Stimulated activated effector memory CD8-positive, alpha-beta T cell treated with anti-CD3 and anti-CD28 coated beads, Interleukin-12 subunit alpha, Interleukin-12 subunit beta, amount 100 ng/mL, for 72 hours (primary cell): ENCODE measurements at regions not wholly inside any gene's neighbourhood (a gene's known extent, or its start where the extent isn't known, plus 50 kb on each side); places are given as distances from the start of the nearest gene placed in this dataset.
"Not testable (repeated sequence)": the region's sequence is repeated elsewhere in the genome, so short reads cannot be mapped to it uniquely, and the experiment has no call there.

Experiments used
- ATAC-seq: fragments of 150-1000 bp; cut with Tn5 transposase; 2 replicates; pipeline ENCODE4 v1.10.0; 2021
- DNase-seq, 2 donors: peaks; one replicate each; pipeline ENCODE4 v3.0.0; 2021 to 2022; ENCODE audit warnings: low spot score in 2 of 2
- H3K27ac Mint-ChIP-seq: one replicate; pipeline ENCODE4 v1.8.0; 2022; ENCODE audit warnings: mild to moderate bottlenecking, mixed read lengths
- H3K36me3 Mint-ChIP-seq: one replicate; pipeline ENCODE4 v1.8.0; 2022; ENCODE audit warnings: mild to moderate bottlenecking, mixed read lengths
- H3K4me1 Mint-ChIP-seq: one replicate; pipeline ENCODE4 v1.8.0; 2022; ENCODE audit warnings: mixed read lengths
- H3K4me3 Mint-ChIP-seq: one replicate; pipeline ENCODE4 v1.8.0; 2022; ENCODE audit warnings: mild to moderate bottlenecking, mixed read lengths
- H3K9me3 Mint-ChIP-seq: one replicate; pipeline ENCODE4 v1.8.0; 2022; ENCODE audit warnings: mixed read lengths

GRCh38 chr18:4705894-4706293, 250.8 kb upstream of the DLGAP1 start:
- DNase-seq (no peak), ATAC-seq (no peak)
- Mint-ChIP-seq H3K27ac (no peak overlapping the region), H3K4me3 (no peak overlapping the region), H3K4me1 (no peaks in the 10 kb centered on the region), H3K36me3 (no peaks in the 10 kb centered on the region), H3K9me3 (peaks cover 22% of the 10 kb centered on the region)

GRCh38 chr18:4704781-4705180, 249.7 kb upstream of the DLGAP1 start:
- Mint-ChIP-seq H3K36me3 (no peaks in the 10 kb centered on the region), H3K9me3 (peaks cover 22% of the 10 kb centered on the region), H3K4me3 (no peak overlapping the region), H3K4me1 (no peaks in the 10 kb centered on the region), H3K27ac (no peak overlapping the region)
- no peak for DNase-seq
- ATAC-seq, result no peak

DNA sequence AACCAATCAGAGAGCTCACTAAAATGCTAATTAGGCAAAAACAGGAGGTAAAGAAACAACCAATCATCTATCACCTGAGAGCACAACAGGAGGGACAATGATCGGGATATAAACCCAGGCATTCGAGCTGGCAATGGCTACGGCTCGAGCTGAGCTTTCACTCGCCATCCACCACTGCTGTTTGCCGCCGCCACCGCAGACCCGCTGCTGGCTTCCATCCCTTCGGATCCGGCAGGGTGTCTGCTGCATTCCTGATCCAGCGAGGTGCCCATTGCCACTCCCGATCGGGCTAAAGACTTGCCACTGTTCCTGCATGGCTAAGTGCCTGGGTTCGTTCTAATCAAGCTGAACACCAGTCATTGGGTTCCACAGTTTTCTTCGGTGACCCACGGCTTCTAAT, 236.7 kb upstream of the DLGAP1 start:
- ATAC-seq (no peak), DNase-seq (no peak)
- Mint-ChIP-seq H3K27ac (no peak overlapping the region), H3K4me3 (no peak overlapping the region), H3K4me1 (no peaks in the 10 kb centered on the region), H3K9me3 (peaks cover 14% of the 10 kb centered on the region), H3K36me3 (no peaks in the 10 kb centered on the region)

DNA sequence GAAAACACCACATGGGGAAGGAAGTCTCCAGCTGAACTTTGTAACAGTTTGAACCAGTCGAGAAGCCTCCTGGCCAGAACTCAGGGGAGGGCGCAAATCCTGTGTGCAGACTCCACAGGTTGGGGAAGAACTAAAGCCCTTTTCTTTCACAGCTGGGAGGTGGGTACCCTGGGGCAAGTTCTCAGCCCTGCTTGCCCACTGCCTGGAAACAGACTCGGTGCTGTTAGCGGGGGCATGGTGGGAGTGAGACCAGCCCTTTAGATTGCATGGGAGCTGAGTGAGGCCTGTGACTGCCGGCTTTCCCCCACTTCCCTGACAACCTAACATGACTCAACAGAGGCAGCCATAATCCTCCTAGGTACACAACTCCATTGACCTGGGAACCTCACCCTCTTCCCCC, 223.6 kb upstream of the DLGAP1 start:
- H3K4me1 Mint-ChIP-seq, H3K36me3 Mint-ChIP-seq, H3K27ac Mint-ChIP-seq, ATAC-seq, DNase-seq, H3K4me3 Mint-ChIP-seq: not testable (repeated sequence)
- H3K9me3 Mint-ChIP-seq, result peaks cover 27% of the 10 kb centered on the region

GRCh38 chr18:4677006-4677405, 221.9 kb upstream of the DLGAP1 start:
- ATAC-seq, result no peak
- Mint-ChIP-seq H3K36me3 (no peaks in the 10 kb centered on the region), H3K4me3 (no peak overlapping the region), H3K4me1 (no peaks in the 10 kb centered on the region), H3K9me3 (peaks cover 30% of the 10 kb centered on the region), H3K27ac (no peak overlapping the region)
- no peak for DNase-seq

- no peak overlapping the region for H3K4me3 Mint-ChIP-seq
- no peak overlapping the region for H3K27ac Mint-ChIP-seq
- peaks cover 34% of the 10 kb centered on the region for H3K9me3 Mint-ChIP-seq
- no peak for ATAC-seq
- DNase-seq, result no peak
- H3K4me1 Mint-ChIP-seq, result no peaks in the 10 kb centered on the region
- H3K36me3 Mint-ChIP-seq, result no peaks in the 10 kb centered on the region
Measured at GRCh38 chr18:4672162-4672561, 217.1 kb upstream of the DLGAP1 start.

- Mint-ChIP-seq H3K36me3 (no peaks in the 10 kb centered on the region), H3K27ac (no peak overlapping the region), H3K9me3 (peaks cover 16% of the 10 kb centered on the region), H3K4me3 (no peak overlapping the region), H3K4me1 (no peaks in the 10 kb centered on the region)
- ATAC-seq, result no peak
- no peak for DNase-seq
Measured at GRCh38 chr18:4658804-4659203, 203.7 kb upstream of the DLGAP1 start.

DNA sequence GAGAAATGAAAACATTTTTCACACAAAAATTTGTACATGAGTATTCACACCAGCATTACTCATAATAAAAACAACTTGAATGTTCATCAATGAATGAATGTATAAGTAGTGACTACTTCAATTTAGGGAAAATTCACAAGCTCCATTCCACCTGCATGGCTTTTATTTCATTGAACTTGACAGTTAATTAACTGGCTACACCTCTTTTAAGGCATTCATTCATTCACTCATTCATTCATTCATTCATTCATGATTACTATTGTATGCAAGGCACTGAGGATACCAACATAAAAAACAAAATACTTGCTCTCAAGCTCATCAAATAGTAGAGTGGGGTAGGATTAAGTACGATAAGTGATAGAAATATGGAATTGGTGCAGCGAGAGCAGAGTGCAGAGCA, 198.3 kb upstream of the DLGAP1 start:
- H3K4me3 Mint-ChIP-seq, result no peak overlapping the region
- no peak for DNase-seq

GRCh38 chr18:4641771-4642368, 186.8 kb upstream of the DLGAP1 start:
- no peak for ATAC-seq
- Mint-ChIP-seq H3K4me3 (no peak overlapping the region), H3K36me3 (no peaks in the 10 kb centered on the region), H3K9me3 (peaks cover 17% of the 10 kb centered on the region), H3K27ac (no peak overlapping the region), H3K4me1 (no peaks in the 10 kb centered on the region)
- DNase-seq, result no peak

More for the DNA sequence above, 198.3 kb upstream of the DLGAP1 start:
- H3K36me3 Mint-ChIP-seq, result no peaks in the 10 kb centered on the region
- no peak for ATAC-seq
- H3K9me3 Mint-ChIP-seq, result peaks cover 7% of the 10 kb centered on the region
- H3K27ac Mint-ChIP-seq, result no peak overlapping the region
- no peaks in the 10 kb centered on the region for H3K4me1 Mint-ChIP-seq

GRCh38 chr18:4640349-4641012, 185.4 kb upstream of the DLGAP1 start:
- H3K36me3 Mint-ChIP-seq, result no peaks in the 10 kb centered on the region
- DNase-seq (no peak), ATAC-seq (no peak)
- no peaks in the 10 kb centered on the region for H3K4me1 Mint-ChIP-seq
- peaks cover 17% of the 10 kb centered on the region for H3K9me3 Mint-ChIP-seq
- no peak overlapping the region for H3K4me3 Mint-ChIP-seq
- no peak overlapping the region for H3K27ac Mint-ChIP-seq

- Mint-ChIP-seq H3K4me1 (no peaks in the 10 kb centered on the region), H3K9me3 (peaks cover 20% of the 10 kb centered on the region), H3K36me3 (no peaks in the 10 kb centered on the region), H3K27ac (no peak overlapping the region), H3K4me3 (no peak overlapping the region)
- DNase-seq (no peak), ATAC-seq (no peak)
Measured at GRCh38 chr18:4639628-4640310, 184.7 kb upstream of the DLGAP1 start.

GRCh38 chr18:4638680-4639079, 183.6 kb upstream of the DLGAP1 start:
- ATAC-seq (no peak), DNase-seq (no peak)
- Mint-ChIP-seq H3K36me3 (no peaks in the 10 kb centered on the region), H3K27ac (no peak overlapping the region), H3K9me3 (peaks cover 19% of the 10 kb centered on the region), H3K4me1 (no peaks in the 10 kb centered on the region), H3K4me3 (no peak overlapping the region)

DNA sequence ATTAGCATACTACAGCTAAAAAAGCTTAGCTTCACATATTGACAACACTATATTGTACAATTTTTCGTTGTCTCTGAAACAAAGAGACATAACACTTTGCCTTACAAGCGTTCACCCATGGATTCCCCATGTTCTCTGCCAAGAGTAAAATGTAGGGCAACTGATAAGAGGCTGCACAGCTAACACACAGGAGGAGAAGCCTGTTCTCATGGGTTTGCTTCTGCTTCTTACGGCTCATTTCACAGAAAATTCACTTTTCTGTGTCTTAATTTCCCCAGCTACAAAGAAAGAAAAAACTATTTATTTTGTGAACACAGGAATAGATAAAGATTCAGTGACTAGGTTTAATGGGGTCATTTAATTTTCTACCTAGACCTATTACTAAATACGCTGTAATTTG, 182.8 kb upstream of the DLGAP1 start:
- Mint-ChIP-seq H3K36me3 (no peaks in the 10 kb centered on the region), H3K4me3 (no peak overlapping the region), H3K4me1 (no peaks in the 10 kb centered on the region), H3K9me3 (peaks cover 15% of the 10 kb centered on the region), H3K27ac (no peak overlapping the region)
- no peak for ATAC-seq
- no peak for DNase-seq

GRCh38 chr18:4636967-4637366, 181.9 kb upstream of the DLGAP1 start:
- DNase-seq (no peak), ATAC-seq (no peak)
- H3K27ac Mint-ChIP-seq, result no peak overlapping the region
- no peaks in the 10 kb centered on the region for H3K36me3 Mint-ChIP-seq
- H3K4me1 Mint-ChIP-seq, result no peaks in the 10 kb centered on the region
- H3K9me3 Mint-ChIP-seq, result peaks cover 20% of the 10 kb centered on the region
- no peak overlapping the region for H3K4me3 Mint-ChIP-seq

DNA sequence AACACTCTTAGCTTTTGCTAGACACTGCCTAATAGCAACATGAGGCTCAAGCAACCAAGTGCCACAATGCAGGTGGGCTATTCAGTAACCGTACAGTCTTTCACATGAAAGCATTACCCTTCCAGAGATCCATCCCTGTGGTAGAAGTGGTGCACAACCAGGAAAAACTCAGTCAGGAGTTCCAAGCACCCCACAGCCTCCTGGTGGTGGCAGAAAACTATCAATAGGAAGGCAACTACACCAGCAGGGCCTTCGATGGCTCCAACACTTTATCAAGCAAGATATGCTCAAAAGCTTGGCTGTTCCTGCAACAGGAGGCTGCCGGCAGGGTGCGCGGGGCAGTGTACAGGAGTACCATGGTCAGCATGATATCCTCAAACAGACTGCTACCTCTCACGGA, 176.1 kb upstream of the DLGAP1 start:
- peaks cover 24% of the 10 kb centered on the region for H3K9me3 Mint-ChIP-seq
- no peak overlapping the region for H3K4me3 Mint-ChIP-seq
- ATAC-seq (no peak), DNase-seq (no peak)
- H3K4me1 Mint-ChIP-seq, result no peaks in the 10 kb centered on the region
- H3K36me3 Mint-ChIP-seq, result no peaks in the 10 kb centered on the region
- no peak overlapping the region for H3K27ac Mint-ChIP-seq

DNA sequence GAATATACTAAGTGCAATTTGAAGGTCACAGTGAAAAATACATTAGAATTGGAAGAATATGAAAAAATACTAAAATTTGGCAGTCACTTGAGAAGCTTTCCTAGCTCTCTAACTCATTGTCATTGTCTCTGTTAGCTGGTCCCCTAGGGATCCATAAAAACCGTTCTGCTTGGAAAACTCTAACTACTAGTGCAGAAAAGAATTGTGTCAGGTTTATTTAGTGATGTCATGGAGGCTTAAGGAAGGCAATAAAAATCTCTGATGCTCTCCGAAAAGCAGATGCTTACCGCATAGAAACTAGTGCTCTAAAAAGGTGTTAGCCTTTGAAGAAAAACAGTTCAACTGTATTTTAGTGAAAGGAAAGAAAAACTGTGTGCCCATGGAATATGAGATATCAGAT, 150.1 kb upstream of the DLGAP1 start:
- Mint-ChIP-seq H3K4me1 (no peaks in the 10 kb centered on the region), H3K4me3 (no peak overlapping the region), H3K9me3 (peaks cover 15% of the 10 kb centered on the region), H3K36me3 (no peaks in the 10 kb centered on the region), H3K27ac (no peak overlapping the region)
- ATAC-seq (no peak), DNase-seq (no peak)
